BE2C (cell line): ENCODE measurements at regions not wholly inside any gene's neighbourhood (a gene's known extent, or its start where the extent isn't known, plus 50 kb on each side); places are given as distances from the start of the nearest gene placed in this dataset.

Experiments
- DNase-seq: peaks from one replicate; pipeline ENCODE4 v3.0.0-alpha.2; 2020
- H3K27me3 ChIP-seq: fragments of 250-450 bp; sonication (Bioruptor Pico); 2 replicates; pipeline ENCODE4 v1.5.1; 2020; ENCODE audit warnings: mild to moderate bottlenecking
- H3K36me3 ChIP-seq: fragments of 250-450 bp; sonication (Bioruptor Pico); 2 replicates; pipeline ENCODE4 v1.5.1; 2020; ENCODE audit warnings: mild to moderate bottlenecking
- H3K4me1 ChIP-seq: fragments of 250-450 bp; sonication (Bioruptor Pico); 2 replicates; pipeline ENCODE4 v1.5.1; 2020
- H3K4me3 ChIP-seq: 2 replicates; pipeline ENCODE4 v1.5.1; 2011; ENCODE audit warnings: low read depth, low read length
- H3K9me3 ChIP-seq: fragments of 250-450 bp; sonication (Bioruptor Pico); 2 replicates; pipeline ENCODE4 v1.5.1; 2020
- CTCF ChIP-seq: IDR thresholded peaks from 2 replicates; pipeline ENCODE4 v1.5.1; 2012; ENCODE audit warnings: mild to moderate bottlenecking, low read depth, low read length

DNA sequence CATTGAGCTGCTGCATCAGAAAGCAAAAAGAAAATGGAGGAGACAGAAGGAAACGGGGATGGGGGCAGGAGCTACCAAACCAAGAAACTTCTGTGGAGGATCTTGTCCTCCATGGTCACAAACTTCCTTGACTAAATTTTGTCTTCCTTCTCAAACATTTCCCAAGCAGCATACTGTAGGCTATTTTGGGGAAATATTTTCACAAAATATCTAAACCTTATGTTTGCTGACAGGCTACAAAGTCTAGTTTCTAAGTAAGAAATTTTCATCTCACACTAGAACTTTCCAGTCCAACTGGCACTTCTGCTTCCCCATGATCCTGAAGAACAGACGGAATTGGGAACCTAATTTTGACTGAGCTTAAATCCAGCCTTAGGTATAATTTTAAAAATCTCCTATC lies 552.0 kb downstream of the SNAPC1 start:
- no peaks in the 10 kb centered on the region for H3K27me3 ChIP-seq
- no peaks in the 10 kb centered on the region for H3K4me1 ChIP-seq
- DNase-seq, result no peak
- no peak overlapping the region for H3K4me3 ChIP-seq
- no peaks in the 10 kb centered on the region for H3K36me3 ChIP-seq
- no peak for TF ChIP-seq CTCF
- H3K9me3 ChIP-seq, result no peaks in the 10 kb centered on the region

GRCh38 chr14:62314871-62315270 lies 552.7 kb downstream of the SNAPC1 start:
- H3K27me3 ChIP-seq, result no peaks in the 10 kb centered on the region
- H3K9me3 ChIP-seq, result no peaks in the 10 kb centered on the region
- no peaks in the 10 kb centered on the region for H3K4me1 ChIP-seq
- no peaks in the 10 kb centered on the region for H3K36me3 ChIP-seq
- H3K4me3 ChIP-seq, result no peak overlapping the region
- DNase-seq, result no peak
- TF ChIP-seq CTCF, result no peak

DNA sequence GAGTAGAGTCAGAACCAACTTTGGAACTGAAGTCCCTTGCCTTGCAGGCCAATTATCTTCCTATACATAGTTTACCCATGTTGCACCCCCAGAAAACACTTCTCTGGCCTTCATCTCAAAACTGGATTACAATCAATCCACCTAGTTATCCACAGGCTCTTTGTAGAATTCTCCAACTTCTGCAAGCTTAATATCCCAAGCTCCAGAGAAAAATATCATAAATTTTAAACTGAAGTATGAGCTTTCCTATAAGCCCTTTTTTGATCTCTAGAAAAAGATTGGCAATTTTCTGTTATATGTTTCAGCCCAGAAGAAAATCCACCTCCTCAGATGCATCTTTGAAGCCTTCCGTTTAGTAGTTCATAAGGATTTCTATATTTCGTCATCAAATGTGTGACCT lies 553.4 kb downstream of the SNAPC1 start:
- DNase-seq, result no peak
- Histone ChIP-seq H3K4me1 (no peaks in the 10 kb centered on the region), H3K36me3 (no peaks in the 10 kb centered on the region), H3K27me3 (no peaks in the 10 kb centered on the region), H3K4me3 (no peak overlapping the region), H3K9me3 (no peaks in the 10 kb centered on the region)
- no peak for TF ChIP-seq CTCF

DNA sequence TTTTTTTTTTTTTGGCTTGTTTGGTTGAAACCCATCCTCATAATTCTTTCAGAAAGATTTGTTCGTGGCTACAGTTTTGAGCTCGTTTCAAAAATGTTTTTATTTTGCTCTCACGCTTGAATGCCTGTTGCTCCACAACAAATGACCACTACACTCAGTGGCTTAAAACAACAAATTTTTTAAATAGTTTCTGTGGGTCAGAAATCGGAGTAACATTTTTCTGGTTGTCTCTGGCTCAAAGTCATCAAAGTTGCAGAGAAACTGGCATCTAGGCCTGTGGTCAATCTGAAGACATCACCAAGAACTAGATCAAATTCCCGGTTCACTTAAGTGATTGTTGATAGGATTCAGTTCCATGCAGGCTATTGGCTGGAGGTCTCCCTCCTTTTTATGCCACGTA lies 560.0 kb downstream of the SNAPC1 start:
- Histone ChIP-seq H3K36me3 (no peaks in the 10 kb centered on the region), H3K27me3 (no peaks in the 10 kb centered on the region), H3K4me3 (no peak overlapping the region), H3K4me1 (no peaks in the 10 kb centered on the region), H3K9me3 (no peaks in the 10 kb centered on the region)
- TF ChIP-seq CTCF, result no peak
- DNase-seq, result no peak

- DNase-seq, result no peak
Measured at GRCh38 chr14:62329427-62329826, 567.2 kb downstream of the SNAPC1 start.

DNA sequence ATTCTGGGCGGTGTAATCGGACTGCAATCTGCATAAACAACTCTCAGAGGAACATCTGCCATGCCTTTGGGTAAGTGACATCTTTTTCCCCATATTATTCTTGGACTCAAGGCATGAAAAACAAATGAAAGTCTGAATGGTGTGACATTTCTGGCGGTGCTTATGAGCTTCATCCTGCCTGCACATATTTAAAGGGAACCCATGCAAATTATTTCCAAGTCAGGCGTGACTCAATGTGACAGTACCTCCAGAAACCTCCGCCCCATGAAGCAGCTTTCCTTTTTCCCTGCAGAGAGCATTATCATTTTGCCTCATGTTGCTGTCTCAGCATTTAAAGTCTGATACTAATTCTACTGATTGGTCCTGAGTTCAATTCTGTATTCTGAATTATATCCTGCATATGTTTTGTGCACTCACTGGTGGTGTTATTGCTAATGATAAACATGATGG lies 585.4 kb downstream of the SNAPC1 start:
- no peak for TF ChIP-seq CTCF
- H3K4me3 ChIP-seq, result no peak overlapping the region

More at GRCh38 chr14:62329427-62329826, 567.2 kb downstream of the SNAPC1 start:
- no peaks in the 10 kb centered on the region for H3K36me3 ChIP-seq
- H3K27me3 ChIP-seq, result no peaks in the 10 kb centered on the region
- no peak overlapping the region for H3K4me3 ChIP-seq
- no peaks in the 10 kb centered on the region for H3K9me3 ChIP-seq
- H3K4me1 ChIP-seq, result no peaks in the 10 kb centered on the region
- TF ChIP-seq CTCF, result no peak

More for the DNA sequence above, 585.4 kb downstream of the SNAPC1 start:
- no peaks in the 10 kb centered on the region for H3K4me1 ChIP-seq
- DNase-seq, result no peak
- H3K27me3 ChIP-seq, result no peaks in the 10 kb centered on the region
- H3K9me3 ChIP-seq, result no peaks in the 10 kb centered on the region
- no peaks in the 10 kb centered on the region for H3K36me3 ChIP-seq
